GM19324 (cell line): ENCODE measurements at regions not wholly inside any gene's neighbourhood (a gene's known extent, or its start where the extent isn't known, plus 50 kb on each side); places are given as distances from the start of the nearest gene placed in this dataset.
A peak's percentile ranks its signal among the peaks of the same experiment; 100 is the strongest.
"Not testable (repeated sequence)": the region's sequence is repeated elsewhere in the genome, so short reads cannot be mapped to it uniquely, and the experiment has no call there.

Source experiments
- ATAC-seq: cut with Tn5 transposase; IDR thresholded peaks from one replicate; pipeline ENCODE4 v1.9.1; 2021; ENCODE audit warnings: mild to moderate bottlenecking, moderate library complexity; ENCODE audit not compliant: unreplicated experiment, low FRiP score

GRCh38 chr9:754150-754931 lies 87.2 kb upstream of the DMRT1 start:
- ATAC-seq, result no peak

DNA sequence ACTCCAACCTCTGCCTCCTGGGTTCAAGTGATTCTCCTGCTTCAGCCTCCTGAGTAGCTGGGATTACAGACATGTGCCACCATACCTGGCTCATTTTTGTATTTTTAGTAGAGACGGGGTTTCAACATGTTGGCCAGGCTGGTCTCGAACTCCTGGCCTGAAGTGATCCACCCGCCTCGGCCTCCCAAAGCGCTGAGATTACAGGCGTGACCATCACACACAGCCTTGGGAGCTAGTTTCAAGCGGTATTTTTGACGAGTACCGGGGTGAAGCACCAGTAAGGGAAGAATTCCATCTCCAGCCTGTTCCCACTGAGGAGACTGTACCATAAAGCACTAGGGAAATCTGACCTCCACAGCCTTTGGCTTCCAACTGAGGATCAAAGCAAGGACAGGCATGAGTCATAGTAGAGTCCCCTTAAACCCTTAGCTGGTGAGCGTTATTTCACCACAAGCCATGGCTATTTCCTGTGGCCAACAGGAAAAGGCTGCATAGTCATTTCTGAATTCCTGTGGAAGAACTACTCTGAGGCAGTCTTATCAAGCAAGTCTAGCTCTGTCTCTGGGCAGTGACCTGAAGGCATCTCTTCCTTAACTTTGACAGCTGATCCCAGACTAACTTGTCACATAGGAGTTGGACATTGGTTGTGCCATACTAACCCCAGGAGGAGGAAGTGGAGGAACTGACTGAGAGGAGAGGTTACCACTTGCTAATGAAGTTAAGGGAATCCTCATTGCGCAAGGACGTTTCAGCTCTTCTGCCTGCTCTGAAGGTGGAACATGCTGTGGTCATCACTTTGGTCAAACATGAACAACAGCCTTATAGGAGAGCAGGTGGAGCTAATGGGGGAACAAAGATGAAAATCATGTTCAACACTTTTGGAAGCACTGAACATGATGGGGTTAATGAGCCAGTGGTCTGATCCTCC lies 85.8 kb upstream of the DMRT1 start:
- ATAC-seq, result no peak

- no peak for ATAC-seq
These were observed 84.1 kb upstream of the DMRT1 start for GRCh38 chr9:757246-757881.

GRCh38 chr9:758146-758545 lies 83.4 kb upstream of the DMRT1 start:
- no peak for ATAC-seq

- ATAC-seq, result no peak
These were observed 82.0 kb upstream of the DMRT1 start for GRCh38 chr9:759541-759940.

DNA sequence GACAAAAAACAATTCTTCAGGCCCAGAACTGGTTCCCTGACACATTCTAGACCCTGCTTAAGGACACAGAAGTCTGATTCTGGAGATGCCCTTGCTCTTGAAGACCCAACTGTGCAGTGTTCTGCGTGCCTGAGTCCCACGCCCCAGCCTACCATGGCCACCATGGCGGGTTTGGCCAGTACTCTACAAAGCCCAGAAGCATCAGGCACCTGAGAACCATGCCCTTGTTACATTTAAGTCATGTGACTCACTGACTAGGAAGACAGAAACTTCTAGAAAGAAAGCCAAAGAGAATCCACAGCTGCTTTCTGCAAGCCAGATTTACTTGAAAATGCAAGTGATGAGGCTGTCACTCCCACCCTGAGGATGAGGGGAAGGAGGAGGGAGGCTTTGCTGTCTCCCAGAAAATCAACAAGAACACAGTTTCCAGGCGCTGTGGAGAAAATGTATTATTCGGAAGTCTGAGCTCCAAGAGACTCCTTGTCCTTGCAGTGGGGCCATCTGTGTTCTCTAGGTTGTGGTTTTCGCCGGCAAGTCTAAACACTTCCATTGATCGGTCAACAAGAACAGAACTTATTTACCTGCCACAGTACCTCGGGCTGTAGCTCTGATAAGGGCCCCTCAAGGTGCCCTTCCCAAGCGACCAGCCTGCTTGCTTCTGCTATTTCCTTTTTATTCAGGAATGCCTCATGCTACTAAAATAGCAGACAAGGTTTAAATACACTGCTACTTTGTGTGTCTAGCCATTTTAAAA lies 81.3 kb upstream of the DMRT1 start:
- no peak for ATAC-seq

- no peak for ATAC-seq
These were observed 80.2 kb upstream of the DMRT1 start for GRCh38 chr9:761176-761792.

DNA sequence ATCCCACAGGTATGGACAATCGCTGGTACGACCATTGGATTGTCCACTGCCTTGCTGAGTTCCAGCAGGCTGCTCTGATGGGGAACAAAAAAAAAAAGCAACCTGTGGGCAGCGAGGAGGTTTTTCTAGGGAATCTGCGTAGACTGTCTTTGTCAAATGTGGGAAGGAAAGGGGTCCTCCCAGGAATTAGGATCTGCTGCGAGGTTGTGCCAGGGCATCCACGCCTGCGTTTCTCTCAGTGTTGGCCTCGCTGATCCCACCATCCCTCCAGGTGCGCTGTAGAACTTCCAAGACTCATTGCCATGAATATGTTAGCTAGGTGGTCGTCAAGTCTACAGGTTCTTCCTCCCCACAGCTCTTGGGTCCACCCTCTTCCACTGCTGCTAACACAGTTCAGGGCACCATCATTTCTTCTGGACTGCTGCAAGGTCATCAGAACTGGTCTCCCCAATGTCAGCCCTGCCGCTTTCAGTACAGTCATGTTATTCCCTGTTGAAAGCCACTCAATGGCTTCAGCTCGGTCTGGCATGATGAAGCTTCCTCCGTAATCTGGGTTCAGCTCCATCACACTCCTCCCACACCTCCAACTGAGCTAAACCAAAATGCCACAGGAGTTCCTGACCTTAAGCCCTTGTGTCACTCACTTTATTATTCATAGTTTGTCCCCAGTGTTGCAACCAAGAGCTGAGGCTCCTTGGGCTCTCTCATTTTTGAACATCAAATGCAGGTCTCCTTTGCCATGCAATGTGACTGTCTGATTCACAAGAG lies 79.5 kb upstream of the DMRT1 start:
- no peak for ATAC-seq

DNA sequence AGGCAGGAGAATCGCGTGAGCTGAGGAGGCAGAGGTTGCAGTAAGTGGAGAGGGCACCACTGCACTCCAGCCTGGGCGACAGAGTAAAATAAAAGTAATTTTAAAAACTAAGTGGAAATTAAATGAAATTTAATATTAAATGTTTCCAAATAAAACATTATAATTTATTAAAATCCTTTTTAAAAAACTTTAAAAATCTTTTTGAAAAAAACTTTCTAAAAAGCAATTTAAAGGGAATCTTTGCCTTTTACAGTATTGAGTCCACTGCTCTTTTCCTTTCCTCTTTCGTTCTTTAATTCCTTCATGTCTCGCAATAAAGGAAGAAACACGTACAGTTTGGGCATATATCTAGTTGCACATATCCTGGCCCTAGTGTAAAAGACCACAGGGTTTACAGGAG lies 77.8 kb upstream of the DMRT1 start:
- no peak for ATAC-seq

DNA sequence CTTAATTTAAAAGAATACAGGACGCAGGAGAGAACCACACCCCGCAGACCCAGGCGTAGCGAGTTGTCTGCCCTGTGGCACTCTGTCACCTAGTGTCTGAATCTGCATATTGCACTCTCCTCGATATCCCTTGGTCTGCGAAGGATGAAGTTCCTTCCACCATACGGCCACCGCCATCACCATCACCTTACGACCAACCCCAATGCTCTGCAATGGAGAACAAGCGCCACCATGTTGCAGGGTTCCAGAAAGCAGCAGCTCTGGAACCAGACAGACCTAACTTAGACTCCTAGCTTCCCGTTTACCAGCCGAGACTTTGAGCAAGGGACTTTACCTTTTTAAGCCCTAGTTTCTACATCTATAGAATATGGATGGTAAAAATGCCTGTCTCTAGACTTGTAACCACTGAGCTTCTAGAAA lies 77.4 kb upstream of the DMRT1 start:
- peak; percentile 70 for ATAC-seq

GRCh38 chr9:764986-765385 lies 76.5 kb upstream of the DMRT1 start:
- no peak for ATAC-seq

DNA sequence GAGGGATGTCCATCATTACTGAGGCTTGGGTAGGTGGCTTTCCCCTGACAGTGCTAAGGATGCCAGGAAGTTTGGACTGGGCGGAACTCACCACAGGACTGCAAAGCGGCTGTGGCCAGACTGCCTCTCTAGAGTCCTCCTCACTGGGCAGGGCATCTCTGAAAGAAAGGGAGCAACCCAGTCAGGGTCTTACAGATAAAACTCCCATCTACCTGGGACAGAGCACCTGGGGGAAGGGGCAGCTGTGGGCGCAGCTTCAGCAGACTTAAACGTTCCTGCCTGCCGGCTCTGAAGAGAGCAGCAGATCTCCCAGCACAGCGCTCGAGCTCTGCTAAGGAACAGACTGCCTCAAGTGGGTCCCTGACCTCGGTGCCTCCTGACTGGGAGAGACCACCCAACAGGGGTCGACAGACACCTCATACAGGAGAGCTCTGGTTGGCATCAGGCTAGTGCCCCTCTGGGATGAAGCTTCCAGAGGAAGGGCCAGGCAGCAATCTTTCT lies 74.4 kb upstream of the DMRT1 start:
- ATAC-seq, result not testable (repeated sequence)

- no peak for ATAC-seq
These were observed 65.4 kb upstream of the DMRT1 start for GRCh38 chr9:776086-776485.

GRCh38 chr9:777978-778377 lies 63.5 kb upstream of the DMRT1 start:
- no peak for ATAC-seq

DNA sequence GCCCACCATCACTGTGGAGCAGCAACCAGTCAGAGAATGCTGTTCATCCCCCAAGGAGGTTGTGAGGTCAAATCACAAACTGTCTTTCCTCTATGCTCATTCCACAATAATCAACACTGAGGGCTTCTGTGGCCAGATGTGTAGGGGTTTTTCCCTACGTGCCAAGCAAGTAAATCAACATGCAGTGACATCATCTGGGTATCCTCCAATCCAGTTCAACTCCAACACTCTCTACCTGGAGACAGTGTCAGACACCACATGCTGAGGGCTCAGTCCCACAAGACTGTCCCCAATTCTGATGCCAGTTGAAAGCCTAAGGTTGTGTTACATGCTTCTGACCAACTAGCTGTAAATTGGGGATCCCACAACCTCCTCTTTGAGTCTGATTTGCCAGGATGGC lies 57.3 kb upstream of the DMRT1 start:
- ATAC-seq, result no peak

DNA sequence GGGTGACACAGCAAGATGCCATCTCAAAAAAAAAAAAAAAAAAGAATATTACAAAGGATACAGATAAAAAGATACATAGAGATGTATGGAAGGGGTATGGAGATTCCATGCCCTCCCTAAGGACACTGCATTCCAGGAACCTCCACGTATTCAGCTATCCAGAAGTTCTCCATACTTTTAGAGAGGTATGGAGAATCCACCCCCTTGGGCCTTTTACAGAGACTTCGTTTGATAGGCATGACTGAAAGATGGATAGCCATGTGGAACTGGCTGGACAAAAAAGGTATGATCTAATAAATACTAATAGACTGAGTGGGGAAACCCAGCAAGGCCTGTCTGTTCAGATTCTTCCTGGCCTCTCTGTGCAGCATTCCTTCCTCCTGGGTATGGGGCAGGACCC lies 56.6 kb upstream of the DMRT1 start:
- ATAC-seq, result no peak

- no peak for ATAC-seq
These were observed 55.5 kb upstream of the DMRT1 start for GRCh38 chr9:785997-786396.

DNA sequence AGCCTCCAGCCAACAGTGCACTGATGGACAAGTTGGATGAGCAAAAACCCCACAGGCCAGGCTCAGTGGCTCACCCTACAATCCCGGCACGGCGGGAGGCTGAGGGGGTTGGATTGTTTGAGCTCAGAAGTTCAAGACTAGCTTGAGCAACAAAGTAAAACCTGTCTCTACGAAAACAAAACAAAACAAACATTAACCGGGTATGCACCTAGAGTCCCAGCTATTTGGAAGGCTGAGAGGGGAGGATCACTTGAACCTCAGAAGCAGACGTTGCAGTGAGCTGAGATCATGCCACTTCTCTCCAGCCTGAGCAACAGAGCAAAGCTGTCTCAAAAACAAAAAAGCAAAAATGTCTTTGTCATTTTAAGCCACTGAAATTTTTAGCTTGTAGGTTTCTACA lies 55.1 kb upstream of the DMRT1 start:
- ATAC-seq, result no peak

- no peak for ATAC-seq
These were observed 52.7 kb upstream of the DMRT1 start for GRCh38 chr9:788777-789176.
